Neural cell (in vitro differentiated cells): ENCODE measurements at regions not wholly inside any gene's neighbourhood (a gene's known extent, or its start where the extent isn't known, plus 50 kb on each side); places are given as distances from the start of the nearest gene placed in this dataset.

Experiments
- EP300 ChIP-seq: fragments of 450-650 bp; conservative IDR thresholded peaks from 2 replicates; pipeline ENCODE4 v1.6.1; 2014; ENCODE audit warnings: antibody characterized with exemption, mild to moderate bottlenecking, moderate library complexity; ENCODE audit not compliant: poor library complexity, severe bottlenecking
- EZH2 ChIP-seq: fragments of 200-600, 300-800 bp; shearing (Covaris generic), sonication (generic); IDR thresholded peaks from 2 replicates; pipeline ENCODE4 v1.6.1; 2014; ENCODE audit warnings: antibody characterized with exemption, low read length, borderline replicate concordance, mild to moderate bottlenecking; ENCODE audit not compliant: insufficient read depth, poor library complexity, severe bottlenecking
- POLR2AphosphoS5 ChIP-seq: IDR thresholded peaks from 2 replicates; pipeline ENCODE4 v1.6.1; 2012
- RAD21 ChIP-seq: fragments of 450-650 bp; conservative IDR thresholded peaks from 2 replicates; pipeline ENCODE4 v1.6.1; 2014; ENCODE audit warnings: antibody characterized with exemption, mild to moderate bottlenecking, moderate library complexity
- SMC3 ChIP-seq: fragments of 450-650 bp; conservative IDR thresholded peaks from 2 replicates; pipeline ENCODE4 v1.6.1; 2014; ENCODE audit warnings: antibody characterized with exemption, mild to moderate bottlenecking, moderate library complexity; ENCODE audit not compliant: poor library complexity
- TAF1 ChIP-seq: IDR thresholded peaks from 2 replicates; pipeline ENCODE4 v1.6.1; 2012; ENCODE audit warnings: low read depth
- TF ChIP-seq, protein P1 (sequence below): fragments of 450-650 bp; IDR thresholded peaks from 2 replicates; pipeline ENCODE4 v1.5.1; 2014; ENCODE audit warnings: antibody characterized with exemption, mild to moderate bottlenecking, moderate library complexity; ENCODE audit not compliant: poor library complexity, severe bottlenecking
- TF ChIP-seq, protein P2 (sequence below): IDR thresholded peaks from 2 replicates; pipeline ENCODE4 v1.6.1; 2012; ENCODE audit warnings: borderline replicate concordance

DNA sequence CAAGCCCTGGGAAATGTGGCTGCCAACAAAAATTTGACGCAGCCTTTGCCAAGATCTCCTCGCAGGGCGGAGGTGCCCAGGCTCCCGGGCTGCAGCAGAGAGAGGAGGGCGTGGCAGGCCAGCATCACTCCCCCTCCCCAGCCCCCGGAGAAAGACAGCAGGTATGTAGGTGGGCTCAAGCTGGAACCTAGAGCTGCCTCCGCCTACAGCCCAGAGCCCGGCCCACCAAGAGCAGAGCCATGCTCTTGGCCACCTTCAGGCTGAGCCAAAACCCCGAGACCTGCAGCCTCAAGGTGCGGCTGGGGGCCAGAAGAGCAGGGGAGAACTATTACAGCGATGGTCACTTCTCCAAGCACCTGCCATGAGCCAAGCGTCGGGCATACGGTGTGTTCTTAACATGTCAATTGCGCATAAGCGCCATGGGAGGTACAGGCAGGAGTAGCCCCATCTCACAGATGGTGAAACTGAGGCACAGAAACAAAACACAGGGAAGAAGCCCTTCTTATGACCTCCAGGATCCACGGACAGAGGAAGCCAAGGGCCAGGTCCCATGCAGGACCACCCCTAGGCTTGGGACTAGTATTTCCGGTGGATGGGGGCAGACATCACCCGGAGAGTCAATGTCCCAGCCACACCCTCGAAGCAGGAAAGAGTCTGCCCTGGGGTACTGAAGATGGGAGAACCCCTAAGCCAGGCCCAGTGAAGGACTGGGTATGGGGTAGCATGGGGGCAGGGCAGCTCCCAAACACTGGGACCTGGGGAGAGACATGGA, 109.0 kb downstream of the NCOR2 start:
- TF ChIP-seq, protein P1, sequence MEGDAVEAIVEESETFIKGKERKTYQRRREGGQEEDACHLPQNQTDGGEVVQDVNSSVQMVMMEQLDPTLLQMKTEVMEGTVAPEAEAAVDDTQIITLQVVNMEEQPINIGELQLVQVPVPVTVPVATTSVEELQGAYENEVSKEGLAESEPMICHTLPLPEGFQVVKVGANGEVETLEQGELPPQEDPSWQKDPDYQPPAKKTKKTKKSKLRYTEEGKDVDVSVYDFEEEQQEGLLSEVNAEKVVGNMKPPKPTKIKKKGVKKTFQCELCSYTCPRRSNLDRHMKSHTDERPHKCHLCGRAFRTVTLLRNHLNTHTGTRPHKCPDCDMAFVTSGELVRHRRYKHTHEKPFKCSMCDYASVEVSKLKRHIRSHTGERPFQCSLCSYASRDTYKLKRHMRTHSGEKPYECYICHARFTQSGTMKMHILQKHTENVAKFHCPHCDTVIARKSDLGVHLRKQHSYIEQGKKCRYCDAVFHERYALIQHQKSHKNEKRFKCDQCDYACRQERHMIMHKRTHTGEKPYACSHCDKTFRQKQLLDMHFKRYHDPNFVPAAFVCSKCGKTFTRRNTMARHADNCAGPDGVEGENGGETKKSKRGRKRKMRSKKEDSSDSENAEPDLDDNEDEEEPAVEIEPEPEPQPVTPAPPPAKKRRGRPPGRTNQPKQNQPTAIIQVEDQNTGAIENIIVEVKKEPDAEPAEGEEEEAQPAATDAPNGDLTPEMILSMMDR = no peak
- TF ChIP-seq TAF1 = no peak
- no peak for TF ChIP-seq RAD21
- no peak for TF ChIP-seq POLR2AphosphoS5
- TF ChIP-seq, protein P2, sequence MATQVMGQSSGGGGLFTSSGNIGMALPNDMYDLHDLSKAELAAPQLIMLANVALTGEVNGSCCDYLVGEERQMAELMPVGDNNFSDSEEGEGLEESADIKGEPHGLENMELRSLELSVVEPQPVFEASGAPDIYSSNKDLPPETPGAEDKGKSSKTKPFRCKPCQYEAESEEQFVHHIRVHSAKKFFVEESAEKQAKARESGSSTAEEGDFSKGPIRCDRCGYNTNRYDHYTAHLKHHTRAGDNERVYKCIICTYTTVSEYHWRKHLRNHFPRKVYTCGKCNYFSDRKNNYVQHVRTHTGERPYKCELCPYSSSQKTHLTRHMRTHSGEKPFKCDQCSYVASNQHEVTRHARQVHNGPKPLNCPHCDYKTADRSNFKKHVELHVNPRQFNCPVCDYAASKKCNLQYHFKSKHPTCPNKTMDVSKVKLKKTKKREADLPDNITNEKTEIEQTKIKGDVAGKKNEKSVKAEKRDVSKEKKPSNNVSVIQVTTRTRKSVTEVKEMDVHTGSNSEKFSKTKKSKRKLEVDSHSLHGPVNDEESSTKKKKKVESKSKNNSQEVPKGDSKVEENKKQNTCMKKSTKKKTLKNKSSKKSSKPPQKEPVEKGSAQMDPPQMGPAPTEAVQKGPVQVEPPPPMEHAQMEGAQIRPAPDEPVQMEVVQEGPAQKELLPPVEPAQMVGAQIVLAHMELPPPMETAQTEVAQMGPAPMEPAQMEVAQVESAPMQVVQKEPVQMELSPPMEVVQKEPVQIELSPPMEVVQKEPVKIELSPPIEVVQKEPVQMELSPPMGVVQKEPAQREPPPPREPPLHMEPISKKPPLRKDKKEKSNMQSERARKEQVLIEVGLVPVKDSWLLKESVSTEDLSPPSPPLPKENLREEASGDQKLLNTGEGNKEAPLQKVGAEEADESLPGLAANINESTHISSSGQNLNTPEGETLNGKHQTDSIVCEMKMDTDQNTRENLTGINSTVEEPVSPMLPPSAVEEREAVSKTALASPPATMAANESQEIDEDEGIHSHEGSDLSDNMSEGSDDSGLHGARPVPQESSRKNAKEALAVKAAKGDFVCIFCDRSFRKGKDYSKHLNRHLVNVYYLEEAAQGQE = no peak
- no peak for TF ChIP-seq EP300
- TF ChIP-seq EZH2 = no peak
- TF ChIP-seq SMC3 = no peak
